Activated CD4-positive, alpha-beta T cell treated with anti-CD3 and anti-CD28 coated beads for 36 hours (primary cell): ENCODE measurements at regions not wholly inside any gene's neighbourhood (a gene's known extent, or its start where the extent isn't known, plus 50 kb on each side); places are given as distances from the start of the nearest gene placed in this dataset.

ENCODE experiments used
- ATAC-seq: fragments of 200-7000 bp; cut with Tn5 transposase; one replicate; pipeline ENCODE4 v1.10.0; 2021; ENCODE audit warnings: mild to moderate bottlenecking, moderate library complexity
- CTCF ChIA-PET: fragments of 350-600 bp; sonication (Branson Sonifier 250); formaldehyde crosslinking; loops from one replicate; lab custom pipeline; 2021; ENCODE audit warnings: antibody characterized with exemption; lab: Charles Lee
- POLR2A ChIA-PET: fragments of 350-600 bp; sonication (Branson Sonifier 250); formaldehyde crosslinking; loops from one replicate; lab custom pipeline; 2021; ENCODE audit warnings: antibody characterized with exemption, inconsistent platforms; lab: Charles Lee
- DNase-seq: peaks from one replicate; pipeline ENCODE4 v3.0.0-alpha.2; 2020
- H3K27ac Mint-ChIP-seq: one replicate; pipeline ENCODE4 v1.8.0; 2021; ENCODE audit warnings: mixed read lengths
- H3K27me3 Mint-ChIP-seq: one replicate; pipeline ENCODE4 v1.8.0; 2021; ENCODE audit warnings: mixed read lengths
- H3K36me3 Mint-ChIP-seq: one replicate; pipeline ENCODE4 v1.8.0; 2021; ENCODE audit warnings: low read depth, mixed read lengths
- H3K4me1 Mint-ChIP-seq: one replicate; pipeline ENCODE4 v1.8.0; 2021; ENCODE audit warnings: mixed read lengths
- H3K4me3 Mint-ChIP-seq: one replicate; pipeline ENCODE4 v1.8.0; 2021; ENCODE audit warnings: mild to moderate bottlenecking, moderate library complexity, mixed read lengths
- H3K9me3 Mint-ChIP-seq: one replicate; pipeline ENCODE4 v1.8.0; 2021; ENCODE audit warnings: low read depth, mixed read lengths
- intact Hi-C, 2 experiments: fragments of 100-400 bp; cut with DNase I in 1 of 2; cut with micrococcal nuclease in 1 of 2; formaldehyde crosslinking; loops; one replicate each; pipeline versions ENCODE4 v1.14.2 to v1.15.1; 2022 to 2024; cut with DNase I, micrococcal nuclease

- no peaks in the 10 kb centered on the region for H3K4me1 Mint-ChIP-seq
- intact Hi-C loops: no loop called here
- no peaks in the 10 kb centered on the region for H3K9me3 Mint-ChIP-seq
- H3K27ac Mint-ChIP-seq: no peak overlapping the region
- no peaks in the 10 kb centered on the region for H3K36me3 Mint-ChIP-seq
- no peak overlapping the region for H3K4me3 Mint-ChIP-seq
- ChIA-PET CTCF (interaction anchor here (1.1 kb wide), 1 partner anchor 35 kb away, joined by 3 read pairs; no protein-coding TSS in a partner anchor), POLR2A (no interaction called here)
- DNase-seq (no peak), ATAC-seq (no peak)
- peaks cover 5% of the 10 kb centered on the region for H3K27me3 Mint-ChIP-seq
Measured at GRCh38 chr3:40649346-40649745, 124.6 kb downstream of the ZNF621 start.

GRCh38 chr3:40652072-40652471 is 127.3 kb downstream of the ZNF621 start:
- no peaks in the 10 kb centered on the region for H3K9me3 Mint-ChIP-seq
- CTCF ChIA-PET: no interaction called here

GRCh38 chr3:40653001-40653400 is 128.2 kb downstream of the ZNF621 start:
- Mint-ChIP-seq H3K36me3 (no peaks in the 10 kb centered on the region), H3K27me3 (peaks cover 5% of the 10 kb centered on the region), H3K4me1 (no peaks in the 10 kb centered on the region), H3K27ac (no peak overlapping the region), H3K9me3 (no peaks in the 10 kb centered on the region), H3K4me3 (no peak overlapping the region)
- ChIA-PET CTCF (no interaction called here), POLR2A (no interaction called here)
- DNase-seq: no peak
- ATAC-seq: no peak
- intact Hi-C loops: no loop called here

More at GRCh38 chr3:40652072-40652471, 127.3 kb downstream of the ZNF621 start:
- no peaks in the 10 kb centered on the region for H3K36me3 Mint-ChIP-seq
- DNase-seq (no peak), ATAC-seq (no peak)
- H3K4me3 Mint-ChIP-seq: no peak overlapping the region
- intact Hi-C loops: no loop called here
- no peaks in the 10 kb centered on the region for H3K4me1 Mint-ChIP-seq
- peaks cover 5% of the 10 kb centered on the region for H3K27me3 Mint-ChIP-seq
- H3K27ac Mint-ChIP-seq: no peak overlapping the region
- POLR2A ChIA-PET: no interaction called here

GRCh38 chr3:40653878-40654277 is 129.1 kb downstream of the ZNF621 start:
- Mint-ChIP-seq H3K27me3 (peaks cover 5% of the 10 kb centered on the region), H3K4me1 (no peaks in the 10 kb centered on the region), H3K27ac (no peak overlapping the region), H3K4me3 (no peak overlapping the region), H3K36me3 (no peaks in the 10 kb centered on the region), H3K9me3 (no peaks in the 10 kb centered on the region)
- DNase-seq (no peak), ATAC-seq (no peak)
- intact Hi-C loops: no loop called here
- POLR2A ChIA-PET: no interaction called here
- CTCF ChIA-PET: no interaction called here

GRCh38 chr3:40655551-40655950 is 130.8 kb downstream of the ZNF621 start:
- H3K36me3 Mint-ChIP-seq: no peaks in the 10 kb centered on the region
- ChIA-PET POLR2A (no interaction called here), CTCF (interaction anchor here (0.5 to 1.2 kb wide), 4 partner anchors 8 to 1750 kb away, joined by 3 to 4 read pairs (median 3); no protein-coding TSS in a partner anchor)
- no peak overlapping the region for H3K27ac Mint-ChIP-seq
- intact Hi-C loops: no loop called here
- H3K4me1 Mint-ChIP-seq: no peaks in the 10 kb centered on the region
- H3K9me3 Mint-ChIP-seq: no peaks in the 10 kb centered on the region
- DNase-seq (no peak), ATAC-seq (no peak)
- no peak overlapping the region for H3K4me3 Mint-ChIP-seq
- H3K27me3 Mint-ChIP-seq: peaks cover 5% of the 10 kb centered on the region

GRCh38 chr3:40657623-40658022 is 132.9 kb downstream of the ZNF621 start:
- Mint-ChIP-seq H3K4me3 (no peak overlapping the region), H3K27me3 (peaks cover 5% of the 10 kb centered on the region), H3K36me3 (no peaks in the 10 kb centered on the region), H3K9me3 (no peaks in the 10 kb centered on the region), H3K27ac (no peak overlapping the region), H3K4me1 (no peaks in the 10 kb centered on the region)
- CTCF ChIA-PET: no interaction called here
- ATAC-seq: no peak
- no peak for DNase-seq
- intact Hi-C loops: no loop called here
- POLR2A ChIA-PET: no interaction called here

GRCh38 chr3:40658305-40658704 is 133.5 kb downstream of the ZNF621 start:
- no peak for DNase-seq
- Mint-ChIP-seq H3K27ac (no peak overlapping the region), H3K4me3 (no peak overlapping the region), H3K4me1 (no peaks in the 10 kb centered on the region), H3K27me3 (peaks cover 5% of the 10 kb centered on the region), H3K36me3 (no peaks in the 10 kb centered on the region), H3K9me3 (no peaks in the 10 kb centered on the region)
- no peak for ATAC-seq
- CTCF ChIA-PET: interaction anchor here (0.5 kb wide), 1 partner anchor 72 kb away, joined by 3 read pairs; no protein-coding TSS in a partner anchor
- intact Hi-C loops: no loop called here
- POLR2A ChIA-PET: no interaction called here

- ATAC-seq: no peak
- Mint-ChIP-seq H3K9me3 (no peaks in the 10 kb centered on the region), H3K27me3 (peaks cover 10% of the 10 kb centered on the region), H3K36me3 (no peaks in the 10 kb centered on the region), H3K4me3 (no peak overlapping the region), H3K27ac (no peak overlapping the region), H3K4me1 (no peaks in the 10 kb centered on the region)
- CTCF ChIA-PET: interaction anchor here (0.6 kb wide), 1 partner anchor 14 kb away, joined by 4 read pairs; no protein-coding TSS in a partner anchor
- DNase-seq: no peak
- intact Hi-C loops: loop anchor here in 1 of 2 experiments (10.0 kb wide), 1 partner anchor 336 kb away; no protein-coding TSS in a partner anchor
- POLR2A ChIA-PET: no interaction called here
Measured at GRCh38 chr3:40660554-40660953, 135.8 kb downstream of the ZNF621 start.

GRCh38 chr3:40661284-40661683 is 136.5 kb downstream of the ZNF621 start:
- DNase-seq (no peak), ATAC-seq (no peak)
- no peak overlapping the region for H3K27ac Mint-ChIP-seq
- no peaks in the 10 kb centered on the region for H3K9me3 Mint-ChIP-seq
- H3K27me3 Mint-ChIP-seq: peaks cover 14% of the 10 kb centered on the region
- no peaks in the 10 kb centered on the region for H3K4me1 Mint-ChIP-seq
- no peaks in the 10 kb centered on the region for H3K36me3 Mint-ChIP-seq
- POLR2A ChIA-PET: no interaction called here
- H3K4me3 Mint-ChIP-seq: no peak overlapping the region
- CTCF ChIA-PET: interaction anchor here (0.6 kb wide), 1 partner anchor 14 kb away, joined by 4 read pairs; no protein-coding TSS in a partner anchor
- intact Hi-C loops: loop anchor here in 1 of 2 experiments (10.0 kb wide), 1 partner anchor 336 kb away; no protein-coding TSS in a partner anchor

- intact Hi-C loops: loop anchor here in 1 of 2 experiments (10.0 kb wide), 1 partner anchor 338 kb away; no protein-coding TSS in a partner anchor
- Mint-ChIP-seq H3K9me3 (no peaks in the 10 kb centered on the region), H3K4me1 (no peaks in the 10 kb centered on the region), H3K27me3 (peaks cover 14% of the 10 kb centered on the region), H3K27ac (no peak overlapping the region), H3K36me3 (no peaks in the 10 kb centered on the region), H3K4me3 (no peak overlapping the region)
- ChIA-PET POLR2A (interaction anchor here (0.6 kb wide), 1 partner anchor 869 kb away, joined by 3 read pairs; no protein-coding TSS in a partner anchor), CTCF (interaction anchor here (0.6 to 1.5 kb wide), 2 partner anchors 8 to 28 kb away, joined by 3 to 4 read pairs; no protein-coding TSS in a partner anchor)
- no peak for ATAC-seq
- DNase-seq: no peak
Measured at GRCh38 chr3:40663280-40663679, 138.5 kb downstream of the ZNF621 start.

GRCh38 chr3:40669176-40669575 is 144.4 kb downstream of the ZNF621 start:
- Mint-ChIP-seq H3K27me3 (peaks cover 11% of the 10 kb centered on the region), H3K27ac (no peak overlapping the region), H3K4me1 (no peaks in the 10 kb centered on the region), H3K9me3 (no peaks in the 10 kb centered on the region), H3K4me3 (no peak overlapping the region), H3K36me3 (no peaks in the 10 kb centered on the region)
- DNase-seq (no peak), ATAC-seq (no peak)
- POLR2A ChIA-PET: no interaction called here
- intact Hi-C loops: loop anchor here in 1 of 2 experiments (10.0 kb wide), 1 partner anchor 344 kb away; no protein-coding TSS in a partner anchor
- CTCF ChIA-PET: no interaction called here

- intact Hi-C loops: no loop called here
- peaks cover 12% of the 10 kb centered on the region for H3K27me3 Mint-ChIP-seq
- no peaks in the 10 kb centered on the region for H3K36me3 Mint-ChIP-seq
- H3K9me3 Mint-ChIP-seq: no peaks in the 10 kb centered on the region
- H3K27ac Mint-ChIP-seq: no peak overlapping the region
- ATAC-seq (no peak), DNase-seq (no peak)
- ChIA-PET POLR2A (no interaction called here), CTCF (no interaction called here)
- no peaks in the 10 kb centered on the region for H3K4me1 Mint-ChIP-seq
- H3K4me3 Mint-ChIP-seq: no peak overlapping the region
Measured at GRCh38 chr3:40672861-40673260, 148.1 kb downstream of the ZNF621 start.
